ENCODE measurements at regions not wholly inside any gene's neighbourhood (a gene's known extent, or its start where the extent isn't known, plus 50 kb on each side); places are given as distances from the start of the nearest gene placed in this dataset.
"Not testable (repeated sequence)": the region's sequence is repeated elsewhere in the genome, so short reads cannot be mapped to it uniquely, and the experiment has no call there.

- intact Hi-C loops (cut with micrococcal nuclease), result no loop called here
These were observed 1146.2 kb downstream of the RPA4 start for GRCh38 chrX:98029861-98030260.

DNA sequence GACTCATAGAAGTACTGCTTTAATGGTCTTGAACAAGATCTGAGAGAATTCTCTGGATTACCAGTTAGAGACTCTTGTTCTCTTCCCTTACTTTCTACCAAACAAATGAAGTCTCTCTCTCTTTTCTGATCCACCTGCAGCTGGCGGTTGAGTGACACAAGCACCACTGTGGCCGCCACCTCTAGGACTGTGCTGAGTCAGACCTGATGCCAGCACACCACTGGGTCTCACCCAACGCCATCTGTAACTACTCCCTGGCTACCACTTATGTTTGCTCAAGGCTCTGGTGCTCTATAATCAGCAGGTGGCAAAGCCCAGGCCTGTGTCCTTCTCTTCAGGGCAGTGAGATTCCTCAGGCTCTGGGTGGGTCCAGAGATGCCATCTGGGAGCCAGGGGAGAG is 1173.5 kb downstream of the RPA4 start:
- intact Hi-C loops (cut with micrococcal nuclease), result no loop called here

- intact Hi-C loops (cut with micrococcal nuclease), result no loop called here
These were observed 1181.4 kb downstream of the RPA4 start for GRCh38 chrX:98065151-98065550.

DNA sequence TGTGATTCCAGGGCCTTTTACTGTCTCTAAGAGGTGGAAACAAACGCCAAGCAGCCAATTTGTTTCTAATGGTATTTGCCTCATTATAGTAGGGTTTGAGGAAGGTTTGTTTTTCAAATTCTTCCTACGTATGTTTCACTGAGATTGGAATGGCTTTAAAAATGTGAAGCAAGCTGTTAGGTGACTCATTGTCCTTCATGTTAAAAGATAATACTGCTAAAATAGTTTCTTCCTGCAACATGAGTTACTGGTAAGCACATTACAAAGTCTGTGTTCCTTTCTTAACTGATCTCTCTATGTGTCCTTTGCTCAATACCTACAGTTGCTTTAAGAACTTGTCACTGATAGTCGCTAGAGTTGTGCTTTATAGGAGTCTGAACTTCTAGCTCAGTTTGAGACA is 1183.9 kb downstream of the RPA4 start:
- intact Hi-C loops (cut with micrococcal nuclease), result no loop called here

DNA sequence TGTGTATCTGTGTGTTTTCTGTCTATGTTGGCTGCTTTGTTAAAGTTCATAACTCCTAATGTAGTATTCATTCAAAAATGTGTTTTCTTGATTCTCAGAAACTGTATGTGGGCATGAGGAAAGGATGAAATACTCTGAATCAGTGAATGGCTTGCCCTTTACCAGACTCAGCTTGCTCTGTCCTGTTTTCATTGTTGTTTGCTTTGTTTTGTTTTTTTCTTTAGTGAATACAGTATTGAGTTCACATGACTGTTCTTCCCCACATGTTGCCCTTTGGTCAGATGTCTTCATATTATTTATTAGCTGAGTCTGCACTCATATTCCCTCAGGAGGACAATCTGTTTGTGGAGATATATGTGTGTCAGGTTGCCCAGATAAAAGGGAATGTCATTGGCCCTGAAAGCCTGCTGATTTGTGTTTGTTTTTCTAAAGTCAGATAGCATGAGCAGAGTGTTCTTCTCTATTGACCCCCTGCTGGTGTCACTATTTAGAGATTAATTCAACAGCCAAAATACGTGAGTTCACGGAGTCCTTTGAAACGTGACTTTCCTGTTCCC is 1184.4 kb downstream of the RPA4 start:
- intact Hi-C loops (cut with micrococcal nuclease), result no loop called here

DNA sequence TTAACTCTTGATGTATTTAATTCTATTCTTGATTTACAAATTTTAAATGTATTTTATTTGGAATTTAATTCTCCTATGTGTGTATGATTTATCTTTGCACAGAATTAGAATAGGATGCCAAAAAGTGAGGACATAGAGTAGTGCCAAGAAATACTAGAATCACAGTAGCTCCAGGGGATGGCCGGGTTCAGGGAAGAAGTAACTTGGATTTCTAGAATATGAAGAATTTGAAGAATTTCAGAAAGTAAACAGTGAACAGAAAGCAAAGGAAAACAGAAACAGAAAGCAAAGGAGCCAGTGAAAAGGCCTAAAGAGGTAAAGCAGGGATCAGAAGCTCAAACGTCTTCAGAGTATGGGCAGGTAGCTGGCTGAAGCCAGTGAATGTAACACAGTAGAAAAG is 1187.6 kb downstream of the RPA4 start:
- intact Hi-C loops (cut with micrococcal nuclease), result no loop called here

DNA sequence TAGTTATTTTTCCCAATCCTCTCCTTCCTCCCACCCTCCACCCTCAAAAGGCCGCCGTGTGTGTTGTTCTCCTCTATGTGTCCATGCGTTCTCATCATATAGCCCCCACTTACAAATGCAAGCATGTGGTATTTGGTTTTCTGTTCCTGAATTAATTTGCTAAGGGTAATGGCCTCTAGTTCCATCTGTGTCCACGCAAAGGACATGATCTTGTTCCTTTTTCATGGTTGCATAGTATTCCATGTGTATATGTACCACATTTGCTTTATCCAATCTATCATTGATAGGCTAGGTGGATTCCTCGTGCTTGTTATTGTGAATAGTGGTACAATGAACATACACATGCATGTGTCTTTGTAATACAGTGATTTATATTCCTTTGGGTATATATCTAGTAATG is 1193.7 kb downstream of the RPA4 start:
- intact Hi-C loops (cut with micrococcal nuclease), result no loop called here

- intact Hi-C loops (cut with micrococcal nuclease), result no loop called here
These were observed 1228.0 kb downstream of the RPA4 start for GRCh38 chrX:98111684-98112083.

DNA sequence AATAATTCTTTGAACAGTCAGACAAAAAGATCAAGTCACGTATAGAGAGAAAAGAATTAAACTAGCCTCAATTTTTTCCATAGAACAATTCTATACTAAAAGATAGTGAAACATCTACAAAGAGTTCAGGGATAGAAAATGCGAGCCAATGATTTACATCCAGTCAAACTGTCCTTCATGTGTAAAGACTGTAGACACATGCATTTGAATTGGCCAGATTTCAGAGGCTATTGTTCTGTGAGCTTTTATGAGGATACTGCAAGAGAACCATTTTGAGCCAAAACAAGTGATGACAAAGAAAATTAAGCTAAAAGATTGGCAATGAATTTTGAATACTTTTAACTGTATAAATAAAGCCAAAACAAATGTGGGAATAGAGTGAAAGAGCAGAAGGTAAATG is 1230.3 kb downstream of the RPA4 start:
- intact Hi-C loops (cut with micrococcal nuclease), result no loop called here

- intact Hi-C loops (cut with micrococcal nuclease), result no loop called here
These were observed 1257.8 kb downstream of the RPA4 start for GRCh38 chrX:98141466-98141865.

DNA sequence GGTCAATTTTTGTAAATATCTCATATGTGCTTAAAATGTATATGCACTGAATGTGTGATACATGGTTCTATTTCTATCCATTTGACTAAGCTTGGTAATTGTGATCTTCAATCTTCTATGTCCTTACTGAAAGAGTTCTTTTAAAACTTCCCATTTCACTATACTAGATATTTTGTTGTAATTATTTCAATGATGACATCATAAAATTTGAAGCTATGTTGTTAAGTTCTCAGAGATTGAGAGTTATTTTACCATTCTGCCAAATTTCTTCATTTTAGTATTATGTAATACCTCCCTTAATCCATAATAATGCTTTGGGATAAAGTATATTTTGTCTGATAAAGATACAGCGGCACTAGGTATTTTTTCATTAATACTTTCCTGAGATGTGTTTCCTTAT is 1307.3 kb downstream of the RPA4 start:
- intact Hi-C loops (cut with micrococcal nuclease), result no loop called here

- intact Hi-C loops (cut with micrococcal nuclease), result no loop called here
These were observed 1310.3 kb downstream of the RPA4 start for GRCh38 chrX:98194036-98194435.

DNA sequence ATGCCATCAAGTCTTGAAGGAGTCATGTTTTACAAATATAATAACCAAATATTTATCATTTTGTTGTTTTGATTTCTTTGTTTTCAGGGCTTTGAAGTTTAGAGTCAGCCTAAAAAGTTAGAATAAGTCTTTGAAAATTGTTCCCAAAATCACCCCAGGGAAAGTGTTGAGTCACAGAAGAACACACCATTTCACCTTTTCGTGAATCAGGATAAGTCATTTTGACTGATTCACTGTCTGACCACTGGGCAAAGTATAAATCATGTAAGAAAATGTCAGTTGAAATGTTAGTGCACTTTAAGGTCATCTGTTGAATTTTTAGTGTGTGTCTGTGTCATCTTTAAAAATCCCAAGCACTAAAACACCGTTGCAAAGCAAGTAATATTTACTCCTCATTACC is 1320.1 kb downstream of the RPA4 start:
- intact Hi-C loops (cut with micrococcal nuclease), result no loop called here

GRCh38 chrX:98207947-98208346 is 1324.2 kb downstream of the RPA4 start:
- intact Hi-C loops (cut with micrococcal nuclease), result no loop called here

GRCh38 chrX:98231003-98231402 is 1347.3 kb downstream of the RPA4 start:
- intact Hi-C loops (cut with micrococcal nuclease), result no loop called here

DNA sequence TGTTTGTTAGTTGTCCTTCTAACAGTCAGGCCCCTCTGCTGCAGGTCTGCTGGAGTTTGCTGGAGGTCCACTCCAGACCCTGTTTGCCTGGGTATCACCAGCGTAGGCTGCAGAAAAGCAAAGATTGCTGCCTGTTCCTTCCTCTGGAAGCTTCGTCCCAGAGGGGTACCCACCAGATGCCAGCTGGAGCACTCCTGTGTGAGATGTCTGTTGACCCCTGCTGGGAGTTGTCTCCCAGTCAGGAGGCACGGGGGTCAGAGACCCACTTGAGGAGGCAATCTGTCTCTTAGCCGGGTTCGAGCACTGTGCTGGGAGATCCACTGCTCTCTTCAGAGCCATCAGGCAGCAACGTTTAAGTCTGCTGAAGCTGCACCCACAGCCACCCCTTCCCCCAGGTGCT is 1356.4 kb downstream of the RPA4 start:
- intact Hi-C loops (cut with micrococcal nuclease), result not testable (repeated sequence)

DNA sequence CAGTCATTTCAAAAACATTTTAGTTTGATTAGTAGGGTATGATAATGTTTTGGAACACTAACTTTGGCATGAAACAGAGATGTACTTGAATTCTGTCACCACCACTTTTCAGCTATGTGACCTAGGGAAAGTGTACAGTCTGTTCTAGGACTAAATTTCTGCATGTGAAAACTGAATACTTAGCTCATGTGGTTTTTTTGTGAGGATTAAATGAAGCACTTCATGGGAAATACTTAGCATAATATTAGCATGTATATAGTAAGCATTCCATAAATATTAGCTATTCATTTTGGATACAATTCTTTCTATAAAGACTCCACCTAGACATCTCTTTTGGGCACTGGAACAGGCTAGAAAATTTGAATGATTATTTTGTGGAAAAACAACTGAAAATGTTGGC is 1379.4 kb downstream of the RPA4 start:
- intact Hi-C loops (cut with micrococcal nuclease), result no loop called here

- intact Hi-C loops (cut with micrococcal nuclease), result no loop called here
These were observed 1406.0 kb downstream of the RPA4 start for GRCh38 chrX:98289726-98290125.

GRCh38 chrX:98294310-98294709 is 1410.6 kb downstream of the RPA4 start:
- intact Hi-C loops (cut with micrococcal nuclease), result no loop called here

GRCh38 chrX:98296129-98296528 is 1412.4 kb downstream of the RPA4 start:
- intact Hi-C loops (cut with micrococcal nuclease), result no loop called here

DNA sequence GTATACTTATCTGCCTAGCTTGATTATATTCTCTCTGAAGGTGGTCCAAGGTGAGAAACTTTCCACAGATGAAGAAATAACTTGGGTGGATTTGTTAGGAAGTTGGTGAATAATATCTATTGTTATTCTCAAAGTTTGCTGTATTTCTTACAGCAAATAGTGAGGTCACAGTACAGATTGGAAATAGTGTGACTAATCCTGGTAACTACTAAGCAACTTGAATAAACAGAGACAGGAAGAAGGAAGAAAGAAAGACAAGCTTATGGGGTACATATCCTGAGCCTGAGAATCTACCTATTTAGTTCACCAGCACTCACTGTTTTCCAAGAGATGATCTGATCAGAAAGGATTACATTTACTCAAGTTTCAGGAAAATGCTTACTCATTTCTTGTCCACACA is 1416.1 kb downstream of the RPA4 start:
- intact Hi-C loops (cut with micrococcal nuclease), result no loop called here

- intact Hi-C loops (cut with micrococcal nuclease), result not testable (repeated sequence)
These were observed 1416.8 kb downstream of the RPA4 start for GRCh38 chrX:98300536-98300935.

GRCh38 chrX:98331407-98331806 is 1447.7 kb downstream of the RPA4 start:
- intact Hi-C loops (cut with micrococcal nuclease), result no loop called here

- intact Hi-C loops (cut with micrococcal nuclease), result no loop called here
These were observed 1454.8 kb downstream of the RPA4 start for GRCh38 chrX:98338544-98338943.

All from T-helper 1 cell treated with Interleukin-12 subunit alpha and Interleukin-12 subunit beta and Interleukin-4 antibody, amounts not matched to agents 30 ng/mL and 1 ng/mL, for 36 hours (primary cell).